ENCODE measurements at regions not wholly inside any gene's neighbourhood (a gene's known extent, or its start where the extent isn't known, plus 50 kb on each side); places are given as distances from the start of the nearest gene placed in this dataset.

- TF ChIP-seq, protein P1, sequence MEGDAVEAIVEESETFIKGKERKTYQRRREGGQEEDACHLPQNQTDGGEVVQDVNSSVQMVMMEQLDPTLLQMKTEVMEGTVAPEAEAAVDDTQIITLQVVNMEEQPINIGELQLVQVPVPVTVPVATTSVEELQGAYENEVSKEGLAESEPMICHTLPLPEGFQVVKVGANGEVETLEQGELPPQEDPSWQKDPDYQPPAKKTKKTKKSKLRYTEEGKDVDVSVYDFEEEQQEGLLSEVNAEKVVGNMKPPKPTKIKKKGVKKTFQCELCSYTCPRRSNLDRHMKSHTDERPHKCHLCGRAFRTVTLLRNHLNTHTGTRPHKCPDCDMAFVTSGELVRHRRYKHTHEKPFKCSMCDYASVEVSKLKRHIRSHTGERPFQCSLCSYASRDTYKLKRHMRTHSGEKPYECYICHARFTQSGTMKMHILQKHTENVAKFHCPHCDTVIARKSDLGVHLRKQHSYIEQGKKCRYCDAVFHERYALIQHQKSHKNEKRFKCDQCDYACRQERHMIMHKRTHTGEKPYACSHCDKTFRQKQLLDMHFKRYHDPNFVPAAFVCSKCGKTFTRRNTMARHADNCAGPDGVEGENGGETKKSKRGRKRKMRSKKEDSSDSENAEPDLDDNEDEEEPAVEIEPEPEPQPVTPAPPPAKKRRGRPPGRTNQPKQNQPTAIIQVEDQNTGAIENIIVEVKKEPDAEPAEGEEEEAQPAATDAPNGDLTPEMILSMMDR (IDR thresholded peaks at IDR 0.05; ENCODE audit: insufficient read depth, low read length): no peak
- TF ChIP-seq GABPA (IDR thresholded peaks at IDR 0.05; ENCODE audit: low read depth) (no peak), REST (IDR thresholded peaks at IDR 0.05; ENCODE audit: insufficient replicate concordance, low read depth) (no peak), POLR2AphosphoS5 (IDR thresholded peaks at IDR 0.05; ENCODE audit: low read depth) (no peak)
These were observed 881.9 kb downstream of the SLITRK6 start for GRCh38 chr13:84917252-84917878.
